HL-60 (cell line): ENCODE measurements at regions not wholly inside any gene's neighbourhood (a gene's known extent, or its start where the extent isn't known, plus 50 kb on each side); places are given as distances from the start of the nearest gene placed in this dataset.

ENCODE experiments used
- CTCF ChIP-seq: IDR thresholded peaks from one replicate; pipeline ENCODE4 v1.5.1; 2011; ENCODE audit warnings: low read length, control low read depth, inconsistent platforms; ENCODE audit not compliant: insufficient read depth
- POLR2AphosphoS5 ChIP-seq: IDR thresholded peaks from 2 replicates; pipeline ENCODE4 v1.6.1; 2012; ENCODE audit warnings: low read depth

- no peak for TF ChIP-seq CTCF
- TF ChIP-seq POLR2AphosphoS5 = no peak
Observed at GRCh38 chr4:22237846-22238494, 277.9 kb downstream of the ADGRA3 start.
